Mesendoderm (in vitro differentiated cells): ENCODE measurements at regions not wholly inside any gene's neighbourhood (a gene's known extent, or its start where the extent isn't known, plus 50 kb on each side); places are given as distances from the start of the nearest gene placed in this dataset.
A peak's percentile ranks its signal among the peaks of the same experiment; 100 is the strongest.

Experiments
- DNase-seq: peaks from one replicate; pipeline ENCODE4 v3.0.0; 2013
- H2AK5ac ChIP-seq: 2 replicates; pipeline ENCODE4 v1.6.1; 2013; ENCODE audit warnings: low read length, inconsistent platforms
- H2BK120ac ChIP-seq: 2 replicates; pipeline ENCODE4 v1.6.1; 2013; ENCODE audit warnings: low read depth, mild to moderate bottlenecking, low read length, moderate library complexity, mixed read lengths
- H2BK15ac ChIP-seq: replicated peaks from 2 replicates; pipeline ENCODE4 v1.6.1; 2013; ENCODE audit warnings: low read depth, mild to moderate bottlenecking, moderate library complexity
- H2BK5ac ChIP-seq: 2 replicates; pipeline ENCODE4 v1.6.1; 2013; ENCODE audit warnings: low read length, inconsistent platforms
- H3K18ac ChIP-seq: 2 replicates; pipeline ENCODE4 v1.6.1; 2013; ENCODE audit warnings: mild to moderate bottlenecking, low read length, mixed read lengths
- H3K23ac ChIP-seq: one replicate; pipeline ENCODE4 v1.6.1; 2013; ENCODE audit warnings: low read length
- H3K27ac ChIP-seq: 2 replicates; pipeline ENCODE4 v1.5.1; 2013; ENCODE audit warnings: low read depth, mild to moderate bottlenecking, inconsistent platforms, low read length, moderate library complexity
- H3K27me3 ChIP-seq: 2 replicates; pipeline ENCODE4 v1.6.1; 2013; ENCODE audit warnings: low read length, control low read depth, mild to moderate bottlenecking, inconsistent platforms; ENCODE audit not compliant: insufficient read depth, poor library complexity
- H3K36me3 ChIP-seq: 2 replicates; pipeline ENCODE4 v1.6.1; 2013; ENCODE audit warnings: low read length, inconsistent platforms; ENCODE audit not compliant: control insufficient read depth, insufficient read depth
- H3K4ac ChIP-seq: one replicate; pipeline ENCODE4 v1.6.1; 2013; ENCODE audit warnings: low read depth, mild to moderate bottlenecking, low read length, moderate library complexity
- H3K4me1 ChIP-seq: 2 replicates; pipeline ENCODE4 v1.6.1; 2013; ENCODE audit warnings: low read depth, low read length, inconsistent platforms; ENCODE audit not compliant: control insufficient read depth
- H3K4me2 ChIP-seq: 2 replicates; pipeline ENCODE4 v1.6.1; 2013; ENCODE audit warnings: low read length
- H3K4me3 ChIP-seq: 2 replicates; pipeline ENCODE4 v1.5.1; 2013; ENCODE audit warnings: mild to moderate bottlenecking, low read length
- H3K56ac ChIP-seq: one replicate; pipeline ENCODE4 v1.6.1; 2013; ENCODE audit warnings: low read length
- H3K79me1 ChIP-seq: 2 replicates; pipeline ENCODE4 v1.6.1; 2013; ENCODE audit warnings: low read length, inconsistent platforms
- H3K79me2 ChIP-seq: 2 replicates; pipeline ENCODE4 v1.6.1; 2013; ENCODE audit warnings: mild to moderate bottlenecking, low read length; ENCODE audit not compliant: control insufficient read depth, insufficient read depth
- H3K9ac ChIP-seq: 2 replicates; pipeline ENCODE4 v1.6.1; 2013; ENCODE audit warnings: low read length, inconsistent platforms
- H4K5ac ChIP-seq: one replicate; pipeline ENCODE4 v1.6.1; 2013; ENCODE audit warnings: low read length
- H4K8ac ChIP-seq: one replicate; pipeline ENCODE4 v1.6.1; 2013; ENCODE audit warnings: low read depth, mild to moderate bottlenecking, control low read depth, low read length, moderate library complexity
- WGBS: extraction: QIAGEN DNeasy Blood & Tissue Kit; methylation state at CpG from one replicate; pipeline ENCODE4 v1.1.7; 2013; ENCODE audit warnings: low lambda C conversion rate, missing lambda C conversion rate; ENCODE audit not compliant: insufficient coverage; ENCODE audit errors: extremely low coverage; 5-methylcytosine and 5-hydroxymethylcytosine counted together

DNA sequence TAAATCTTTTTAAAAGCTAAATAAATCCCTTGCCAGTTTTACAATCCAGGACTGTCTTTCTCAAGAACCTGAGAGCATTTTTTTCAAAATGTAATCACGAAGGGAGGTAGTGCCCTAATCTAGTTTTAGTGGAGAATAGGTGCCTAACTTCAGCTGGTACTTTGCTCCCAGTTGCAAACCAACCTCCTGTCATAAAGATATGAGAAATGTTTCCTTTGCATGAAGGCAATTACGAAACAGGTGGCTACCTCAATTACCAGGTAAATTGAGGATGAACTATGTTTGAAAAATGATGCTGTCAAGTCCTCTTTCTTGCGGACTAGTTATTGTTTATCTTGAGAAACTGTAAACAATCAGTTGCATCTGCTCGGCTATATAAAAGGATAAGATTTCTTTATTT lies 437.9 kb downstream of the DAD1 start:
- no peak overlapping the region for H2BK15ac ChIP-seq
- H3K36me3 ChIP-seq, result no peaks in the 10 kb centered on the region
- H2AK5ac ChIP-seq, result no peak overlapping the region
- no peak overlapping the region for H2BK5ac ChIP-seq
- no peak overlapping the region for H3K23ac ChIP-seq
- WGBS, result no CpG with 5 or more reads among the region's 4 CpGs
- H2BK120ac ChIP-seq, result no peak overlapping the region
- H3K27me3 ChIP-seq, result no peaks in the 10 kb centered on the region
- H4K8ac ChIP-seq, result no peak overlapping the region
- no peak overlapping the region for H3K56ac ChIP-seq
- H3K27ac ChIP-seq, result no peak overlapping the region
- DNase-seq, result no peak
- no peaks in the 10 kb centered on the region for H3K79me1 ChIP-seq
- H3K4ac ChIP-seq, result no peak overlapping the region
- no peaks in the 10 kb centered on the region for H3K4me1 ChIP-seq
- H4K5ac ChIP-seq, result no peak overlapping the region
- no peak overlapping the region for H3K18ac ChIP-seq
- H3K4me2 ChIP-seq, result no peak overlapping the region
- H3K4me3 ChIP-seq, result no peak overlapping the region
- H3K9ac ChIP-seq, result no peak overlapping the region
- no peaks in the 10 kb centered on the region for H3K79me2 ChIP-seq

DNA sequence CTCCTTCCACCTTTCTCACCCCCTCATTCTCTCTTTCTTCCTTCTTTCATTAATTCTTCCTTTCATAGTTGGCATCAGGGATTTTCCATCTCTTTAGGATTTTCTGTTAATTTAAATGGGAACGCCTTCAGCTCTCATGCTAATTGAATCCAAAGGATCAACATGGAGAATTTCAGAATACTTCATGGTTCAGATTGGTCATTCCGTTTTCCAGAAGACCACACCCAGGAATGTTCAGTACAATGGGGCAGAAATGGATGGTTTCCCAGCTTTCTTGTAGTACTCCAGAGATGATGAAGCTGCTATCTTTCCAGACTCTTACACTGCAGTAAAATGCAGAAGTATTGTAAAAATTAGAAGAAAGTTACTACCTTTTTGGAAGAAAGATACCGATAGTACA lies 440.0 kb downstream of the DAD1 start:
- H3K36me3 ChIP-seq, result no peaks in the 10 kb centered on the region
- no peak for DNase-seq
- no peak overlapping the region for H3K4me3 ChIP-seq
- H3K4me2 ChIP-seq, result no peak overlapping the region
- H3K18ac ChIP-seq, result no peak overlapping the region
- H3K23ac ChIP-seq, result no peak overlapping the region
- no peak overlapping the region for H3K56ac ChIP-seq
- no peak overlapping the region for H4K8ac ChIP-seq
- no peaks in the 10 kb centered on the region for H3K79me2 ChIP-seq
- no peaks in the 10 kb centered on the region for H3K4me1 ChIP-seq
- H2BK120ac ChIP-seq, result no peak overlapping the region
- H2BK5ac ChIP-seq, result no peak overlapping the region
- no peak overlapping the region for H3K9ac ChIP-seq
- H2AK5ac ChIP-seq, result no peak overlapping the region
- H4K5ac ChIP-seq, result no peak overlapping the region
- no peaks in the 10 kb centered on the region for H3K79me1 ChIP-seq
- no peak overlapping the region for H3K4ac ChIP-seq
- H3K27ac ChIP-seq, result no peak overlapping the region
- no CpG with 5 or more reads among the region's 3 CpGs for WGBS
- H3K27me3 ChIP-seq, result no peaks in the 10 kb centered on the region
- no peak overlapping the region for H2BK15ac ChIP-seq

DNA sequence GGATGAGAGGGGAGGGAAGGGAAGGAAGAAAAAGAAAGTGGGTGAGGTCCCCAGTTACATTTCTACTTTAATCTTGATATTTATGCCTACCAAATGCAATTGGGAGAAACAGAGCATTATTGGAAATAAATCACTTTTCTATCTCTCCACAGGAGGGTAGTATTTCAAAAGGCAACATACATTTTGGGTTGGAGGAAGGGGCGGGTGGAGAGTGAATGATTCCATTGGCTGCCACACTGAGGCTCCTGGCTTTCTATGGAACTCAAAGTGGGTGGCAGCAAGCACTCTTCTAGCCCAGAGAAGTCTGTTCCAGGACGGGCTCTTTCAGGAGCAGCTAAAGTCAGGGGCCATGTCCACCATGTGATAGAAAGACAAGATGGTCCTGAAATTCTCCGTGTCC lies 441.3 kb downstream of the DAD1 start:
- H3K9ac ChIP-seq, result no peak overlapping the region
- no peak overlapping the region for H3K23ac ChIP-seq
- H3K18ac ChIP-seq, result no peak overlapping the region
- H2BK5ac ChIP-seq, result no peak overlapping the region
- H3K56ac ChIP-seq, result no peak overlapping the region
- no peak for DNase-seq
- no peak overlapping the region for H3K4me3 ChIP-seq
- WGBS, result no CpG with 5 or more reads among the region's 3 CpGs
- no peak overlapping the region for H2BK120ac ChIP-seq
- no peak overlapping the region for H2AK5ac ChIP-seq
- no peak overlapping the region for H2BK15ac ChIP-seq
- H3K79me1 ChIP-seq, result no peaks in the 10 kb centered on the region
- no peaks in the 10 kb centered on the region for H3K79me2 ChIP-seq
- no peak overlapping the region for H3K4ac ChIP-seq
- H3K4me2 ChIP-seq, result no peak overlapping the region
- no peak overlapping the region for H3K27ac ChIP-seq
- no peaks in the 10 kb centered on the region for H3K36me3 ChIP-seq
- no peak overlapping the region for H4K5ac ChIP-seq
- no peaks in the 10 kb centered on the region for H3K4me1 ChIP-seq
- H4K8ac ChIP-seq, result no peak overlapping the region
- H3K27me3 ChIP-seq, result no peaks in the 10 kb centered on the region

DNA sequence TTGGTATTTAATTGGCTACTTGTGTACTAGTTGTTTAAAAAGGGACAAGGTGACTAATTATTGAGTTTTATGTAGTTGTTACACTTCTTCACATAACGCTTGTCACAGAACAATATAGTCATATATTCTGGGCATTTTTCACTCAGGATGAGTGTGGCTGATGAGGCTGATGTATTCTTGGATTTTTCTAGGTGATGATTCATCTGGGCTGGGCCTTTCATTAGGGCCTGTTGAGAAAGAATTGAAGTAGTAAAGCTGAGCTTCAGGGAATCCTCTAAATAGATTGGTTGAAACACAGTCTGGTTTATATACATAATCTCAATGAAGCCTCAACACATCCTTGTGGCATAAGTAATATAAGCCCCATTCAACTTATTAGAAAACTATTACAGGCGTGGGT lies 445.7 kb downstream of the DAD1 start:
- H2BK5ac ChIP-seq, result no peak overlapping the region
- H3K4me3 ChIP-seq, result no peak overlapping the region
- no peak overlapping the region for H4K8ac ChIP-seq
- DNase-seq, result no peak
- no peak overlapping the region for H3K18ac ChIP-seq
- H3K79me1 ChIP-seq, result no peaks in the 10 kb centered on the region
- H2AK5ac ChIP-seq, result no peak overlapping the region
- no peak overlapping the region for H2BK15ac ChIP-seq
- no peaks in the 10 kb centered on the region for H3K79me2 ChIP-seq
- H3K4me1 ChIP-seq, result no peaks in the 10 kb centered on the region
- H3K23ac ChIP-seq, result no peak overlapping the region
- no peak overlapping the region for H2BK120ac ChIP-seq
- H3K36me3 ChIP-seq, result no peaks in the 10 kb centered on the region
- H3K27me3 ChIP-seq, result no peaks in the 10 kb centered on the region
- no peak overlapping the region for H4K5ac ChIP-seq
- no peak overlapping the region for H3K27ac ChIP-seq
- H3K9ac ChIP-seq, result no peak overlapping the region
- H3K4me2 ChIP-seq, result no peak overlapping the region
- H3K56ac ChIP-seq, result no peak overlapping the region
- H3K4ac ChIP-seq, result no peak overlapping the region
- WGBS, result no CpG with 5 or more reads among the region's 2 CpGs

DNA sequence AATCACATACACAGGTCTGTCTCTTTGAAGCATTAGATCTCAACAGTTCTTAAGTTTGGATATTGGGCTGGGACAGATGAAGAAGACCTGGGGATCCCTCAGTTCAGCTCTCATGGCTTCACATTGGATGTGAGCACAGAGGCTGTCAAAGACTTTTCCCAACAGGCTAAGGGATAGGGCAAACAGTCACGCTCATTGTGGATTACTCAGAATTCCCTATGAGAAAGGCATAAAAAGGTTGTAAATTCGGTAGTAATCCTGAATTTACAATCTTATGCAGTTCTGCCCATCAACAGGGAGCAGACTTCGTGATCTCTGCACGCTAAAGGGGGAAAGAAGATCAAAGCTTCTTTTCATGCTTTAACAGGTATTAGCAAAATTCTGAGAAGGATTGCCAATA lies 448.4 kb downstream of the DAD1 start:
- DNase-seq, result no peak
- Histone ChIP-seq H3K4me2 (no peak overlapping the region), H3K23ac (no peak overlapping the region), H3K56ac (no peak overlapping the region), H3K18ac (no peak overlapping the region), H2BK120ac (no peak overlapping the region), H3K9ac (no peak overlapping the region), H3K4me3 (no peak overlapping the region), H4K5ac (no peak overlapping the region), H3K4me1 (no peaks in the 10 kb centered on the region), H3K79me1 (no peaks in the 10 kb centered on the region), H2BK5ac (no peak overlapping the region), H3K79me2 (no peaks in the 10 kb centered on the region), H3K27me3 (no peaks in the 10 kb centered on the region), H4K8ac (no peak overlapping the region), H2BK15ac (no peak overlapping the region), H3K36me3 (no peaks in the 10 kb centered on the region), H2AK5ac (no peak overlapping the region), H3K4ac (no peak overlapping the region), H3K27ac (no peak overlapping the region)
- WGBS, result no CpG with 5 or more reads among the region's 4 CpGs

DNA sequence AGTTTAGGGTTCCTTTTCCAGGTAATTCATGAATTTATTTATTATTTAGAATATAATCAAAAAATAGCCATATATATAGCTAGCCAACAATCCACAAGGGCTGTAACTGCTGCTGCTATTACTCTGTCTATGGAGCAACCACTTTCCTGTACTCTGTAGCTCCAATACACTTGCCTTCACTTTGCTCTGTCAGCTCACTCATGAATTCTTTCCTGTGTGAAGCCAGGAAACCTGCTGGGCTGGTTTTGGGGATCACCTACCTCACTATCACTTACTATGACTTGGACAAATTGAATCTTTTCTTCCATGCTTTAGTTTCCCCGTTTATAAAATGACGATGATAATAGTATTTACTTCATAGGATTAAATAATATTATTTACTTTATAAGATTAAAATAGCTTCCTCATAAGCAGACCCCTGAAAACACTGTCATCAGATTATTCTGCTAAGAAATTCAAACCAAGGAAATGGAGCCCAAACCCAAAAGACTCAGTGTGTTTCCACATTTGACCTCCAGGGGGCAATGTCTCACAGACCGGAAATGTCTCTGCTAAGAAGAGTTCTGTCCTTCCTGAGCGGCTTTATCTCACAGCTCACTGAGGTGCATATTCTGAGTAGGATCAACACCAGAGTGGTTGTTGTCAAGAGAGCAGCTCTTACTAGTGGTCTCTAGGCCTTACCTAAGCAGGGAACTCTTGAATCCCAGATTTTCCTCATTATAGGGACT lies 457.1 kb downstream of the DAD1 start:
- H3K23ac ChIP-seq, result no peak overlapping the region
- H3K4me2 ChIP-seq, result no peak overlapping the region
- H3K27me3 ChIP-seq, result no peaks in the 10 kb centered on the region
- no peak overlapping the region for H2BK5ac ChIP-seq
- H3K4ac ChIP-seq, result no peak overlapping the region
- H4K8ac ChIP-seq, result no peak overlapping the region
- no peak overlapping the region for H2AK5ac ChIP-seq
- no peak overlapping the region for H4K5ac ChIP-seq
- H2BK120ac ChIP-seq, result no peak overlapping the region
- DNase-seq, result peak; percentile 59
- WGBS, result no CpG with 5 or more reads among the region's 4 CpGs
- no peak overlapping the region for H3K9ac ChIP-seq
- H2BK15ac ChIP-seq, result no peak overlapping the region
- no peaks in the 10 kb centered on the region for H3K79me2 ChIP-seq
- H3K36me3 ChIP-seq, result no peaks in the 10 kb centered on the region
- H3K18ac ChIP-seq, result no peak overlapping the region
- no peak overlapping the region for H3K27ac ChIP-seq
- no peak overlapping the region for H3K4me3 ChIP-seq
- H3K4me1 ChIP-seq, result no peaks in the 10 kb centered on the region
- no peak overlapping the region for H3K56ac ChIP-seq
- no peaks in the 10 kb centered on the region for H3K79me1 ChIP-seq
